GM12878 (cell line): ENCODE measurements at regions not wholly inside any gene's neighbourhood (a gene's known extent, or its start where the extent isn't known, plus 50 kb on each side); places are given as distances from the start of the nearest gene placed in this dataset.

ENCODE experiments used
- BRCA1 ChIP-seq: IDR thresholded peaks from 2 replicates; pipeline ENCODE4 v1.6.1; 2011; ENCODE audit warnings: low read depth, low read length, improper control_type of control experiment
- CTCF ChIP-seq, 3 experiments: IDR thresholded peaks in 2 of 3; conservative IDR thresholded peaks in 1 of 3; 2 replicates each; pipeline ENCODE4 v1.5.1; 2011; ENCODE audit warnings: low read depth in 3 of 3, low read length in 3 of 3, mild to moderate bottlenecking in 3 of 3, control low read depth in 2 of 3, moderate library complexity in 2 of 3, inconsistent platforms in 1 of 3, mixed read lengths in 1 of 3; ENCODE audit not compliant: control insufficient read depth in 2 of 3, insufficient read depth in 1 of 3; ENCODE audit errors: extremely low read depth in 1 of 3
- E2F4 ChIP-seq: IDR thresholded peaks from 2 replicates; pipeline ENCODE4 v1.6.1; 2012; ENCODE audit warnings: low read depth, low read length, improper control_type of control experiment
- EZH2 ChIP-seq: IDR thresholded peaks from 2 replicates; pipeline ENCODE4 v1.6.1; 2012; ENCODE audit warnings: low read depth, mild to moderate bottlenecking, control low read depth, inconsistent platforms, low read length, borderline replicate concordance; ENCODE audit not compliant: control insufficient read depth
- FOXM1 ChIP-seq: IDR thresholded peaks from 2 replicates; pipeline ENCODE4 v1.6.1; 2012; ENCODE audit warnings: low read depth, mild to moderate bottlenecking, inconsistent platforms, low read length, moderate library complexity
- NRF1 ChIP-seq: conservative IDR thresholded peaks from 2 replicates; pipeline ENCODE4 v1.6.1; 2011; ENCODE audit warnings: mild to moderate bottlenecking, low read depth, low read length, improper control_type of control experiment
- POLR2A ChIP-seq: IDR thresholded peaks from 2 replicates; pipeline ENCODE4 v1.6.1; 2011; ENCODE audit warnings: low read depth, mild to moderate bottlenecking, low read length

DNA sequence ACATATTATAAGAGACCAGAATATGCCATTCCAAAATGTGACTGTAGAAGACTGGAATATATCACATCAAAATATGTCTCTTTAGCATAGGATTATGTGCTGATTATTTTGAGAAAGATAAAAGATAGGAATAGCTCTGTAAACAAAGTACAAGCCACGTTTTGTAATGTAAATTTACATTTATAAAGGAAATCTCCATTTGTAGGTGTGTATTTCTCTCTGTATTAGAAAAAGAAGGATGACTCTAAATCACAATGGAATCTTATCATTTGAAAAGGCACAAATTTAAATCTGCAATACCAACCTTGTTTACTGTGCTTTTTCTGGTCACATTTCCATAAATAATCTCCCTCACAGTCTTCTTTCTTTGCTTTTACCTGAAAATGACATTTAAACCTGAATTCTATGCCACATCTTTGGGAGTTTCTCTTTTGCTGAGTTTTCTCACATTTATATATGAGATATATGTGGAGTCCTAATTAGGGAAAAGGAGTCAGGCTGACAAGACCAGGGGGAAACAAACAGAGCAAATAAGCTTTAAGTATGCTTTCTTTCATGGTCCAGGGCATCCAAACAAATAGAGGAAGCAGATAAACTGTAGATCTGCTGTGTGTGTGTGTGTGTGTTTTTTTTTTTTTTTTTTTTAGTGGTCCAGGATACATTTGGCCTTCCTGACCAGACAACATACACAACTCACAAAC is 244.0 kb downstream of the CPXCR1 start:
- TF ChIP-seq FOXM1 = no peak
- no peak for TF ChIP-seq CTCF (IDR thresholded peaks at IDR 0.05 in 2 of 3, conservative IDR thresholded peaks at IDR 0.05 in 1 of 3; ENCODE audit: control insufficient read depth in 2 of 3, extremely low read depth in 1 of 3, insufficient read depth in 1 of 3, low read depth in 3 of 3, low read length in 3 of 3)
- TF ChIP-seq EZH2 = no peak
- TF ChIP-seq BRCA1 = no peak
- TF ChIP-seq NRF1 = no peak
- no peak for TF ChIP-seq POLR2A
- no peak for TF ChIP-seq E2F4
